GM21528 (cell line): ENCODE measurements at regions not wholly inside any gene's neighbourhood (a gene's known extent, or its start where the extent isn't known, plus 50 kb on each side); places are given as distances from the start of the nearest gene placed in this dataset.
"Not testable (repeated sequence)": the region's sequence is repeated elsewhere in the genome, so short reads cannot be mapped to it uniquely, and the experiment has no call there.

Experiments
- ATAC-seq: cut with Tn5 transposase; IDR thresholded peaks from one replicate; pipeline ENCODE4 v1.9.1; 2021; ENCODE audit warnings: mild to moderate bottlenecking, moderate library complexity; ENCODE audit not compliant: unreplicated experiment, low FRiP score

GRCh38 chr1:59217439-59217838, 79.5 kb upstream of the FGGY start:
- not testable (repeated sequence) for ATAC-seq

GRCh38 chr1:59218521-59219236, 78.2 kb upstream of the FGGY start:
- no peak for ATAC-seq

GRCh38 chr1:59219916-59220315, 77.0 kb upstream of the FGGY start:
- no peak for ATAC-seq

- no peak for ATAC-seq
These were observed 76.5 kb upstream of the FGGY start for GRCh38 chr1:59220356-59220755.

- no peak for ATAC-seq
These were observed 73.7 kb upstream of the FGGY start for GRCh38 chr1:59223198-59223597.

- no peak for ATAC-seq
These were observed 72.8 kb upstream of the FGGY start for GRCh38 chr1:59223989-59224634.

- no peak for ATAC-seq
These were observed 71.1 kb upstream of the FGGY start for GRCh38 chr1:59225594-59226316.

- no peak for ATAC-seq
These were observed 67.8 kb upstream of the FGGY start for GRCh38 chr1:59229138-59229537.

- no peak for ATAC-seq
These were observed 66.3 kb upstream of the FGGY start for GRCh38 chr1:59230622-59231021.

GRCh38 chr1:59232216-59232615, 64.7 kb upstream of the FGGY start:
- no peak for ATAC-seq

- ATAC-seq = no peak
These were observed 63.5 kb upstream of the FGGY start for GRCh38 chr1:59233444-59233843.

- ATAC-seq = no peak
These were observed 60.0 kb upstream of the FGGY start for GRCh38 chr1:59236721-59237545.

- no peak for ATAC-seq
These were observed 59.0 kb upstream of the FGGY start for GRCh38 chr1:59237900-59238299.

GRCh38 chr1:59238333-59238934, 58.5 kb upstream of the FGGY start:
- ATAC-seq = no peak

- no peak for ATAC-seq
These were observed 57.9 kb upstream of the FGGY start for GRCh38 chr1:59238993-59239392.

- ATAC-seq = no peak
These were observed 55.0 kb upstream of the FGGY start for GRCh38 chr1:59241909-59242308.

GRCh38 chr1:59242370-59242769, 54.5 kb upstream of the FGGY start:
- ATAC-seq = no peak

- no peak for ATAC-seq
These were observed 53.3 kb upstream of the FGGY start for GRCh38 chr1:59243550-59243949.

GRCh38 chr1:59243978-59244377, 52.9 kb upstream of the FGGY start:
- no peak for ATAC-seq

GRCh38 chr1:59244891-59245290, 52.0 kb upstream of the FGGY start:
- ATAC-seq = no peak
